ENCODE measurements at regions not wholly inside any gene's neighbourhood (a gene's known extent, or its start where the extent isn't known, plus 50 kb on each side); places are given as distances from the start of the nearest gene placed in this dataset.

DNA sequence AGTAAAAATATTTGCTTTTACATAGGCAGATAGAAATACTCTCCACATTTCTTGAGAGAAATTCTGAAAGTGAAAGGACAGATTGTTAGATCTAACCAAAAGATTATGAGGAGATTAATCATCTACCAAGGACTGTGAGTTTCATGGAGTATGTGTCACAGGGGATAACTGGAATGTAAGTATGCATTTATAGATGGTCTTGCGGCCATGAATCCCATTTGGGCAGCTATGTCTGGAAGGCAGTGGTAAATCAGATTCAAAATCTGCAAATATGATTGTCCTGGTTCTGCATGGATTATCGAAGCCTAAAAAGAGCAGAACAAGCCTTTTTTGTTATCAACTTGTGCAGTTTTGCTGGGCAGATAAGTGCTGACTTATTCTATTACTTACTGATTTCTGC is 293.8 kb downstream of the RFPL4B start:
- Histone ChIP-seq H3K79me2 (ENCODE audit: insufficient read depth, low read length) (no peaks in the 10 kb centered on the region), H4K20me1 (ENCODE audit: insufficient read depth) (no peaks in the 10 kb centered on the region), H3K27me3 (ENCODE audit: insufficient read depth, low read length) (no peaks in the 10 kb centered on the region), H3K4me1 (ENCODE audit: control insufficient read depth in 1 of 2, insufficient read depth in 2 of 2, low read length in 2 of 2) (no peaks in the 10 kb centered on the region), H3K9me3 (ENCODE audit: control insufficient read depth in 1 of 2, insufficient read depth in 1 of 2, low read depth in 1 of 2, low read length in 2 of 2) (no peaks in the 10 kb centered on the region), H3K9me2 (ENCODE audit: insufficient read depth) (no peaks in the 10 kb centered on the region), H3K36me3 (ENCODE audit: control insufficient read depth in 1 of 2, insufficient read depth in 2 of 2, low read length in 2 of 2) (no peaks in the 10 kb centered on the region), H3K4me2 (ENCODE audit: low read length) (no peak overlapping the region), H3K9ac (ENCODE audit: low read length) (no peak overlapping the region), H3K27ac (ENCODE audit: low read depth, low read length) (no peak overlapping the region), H2AFZ (ENCODE audit: low read depth, low read length, poor library complexity, severe bottlenecking) (peak overlapping the region; percentile 70), H3K4me3 (replicated peaks in 1 of 2; ENCODE audit: low read depth in 1 of 2, low read length in 2 of 2) (no peak overlapping the region)
- DNase-seq (ENCODE audit: low read depth, low spot score) (no peak), ATAC-seq (no peak)
- ChIA-PET CTCF (no interaction called here), RAD21 (ENCODE audit: low non-redundant PET in 1 of 2, low total read pairs in 2 of 2, uncharacterized antibody in 2 of 2, unreplicated experiment in 2 of 2) (no interaction called here), POLR2A (no interaction called here)
- intact Hi-C loops (cut with micrococcal nuclease), result no loop called here
- TF ChIP-seq, protein P1, sequence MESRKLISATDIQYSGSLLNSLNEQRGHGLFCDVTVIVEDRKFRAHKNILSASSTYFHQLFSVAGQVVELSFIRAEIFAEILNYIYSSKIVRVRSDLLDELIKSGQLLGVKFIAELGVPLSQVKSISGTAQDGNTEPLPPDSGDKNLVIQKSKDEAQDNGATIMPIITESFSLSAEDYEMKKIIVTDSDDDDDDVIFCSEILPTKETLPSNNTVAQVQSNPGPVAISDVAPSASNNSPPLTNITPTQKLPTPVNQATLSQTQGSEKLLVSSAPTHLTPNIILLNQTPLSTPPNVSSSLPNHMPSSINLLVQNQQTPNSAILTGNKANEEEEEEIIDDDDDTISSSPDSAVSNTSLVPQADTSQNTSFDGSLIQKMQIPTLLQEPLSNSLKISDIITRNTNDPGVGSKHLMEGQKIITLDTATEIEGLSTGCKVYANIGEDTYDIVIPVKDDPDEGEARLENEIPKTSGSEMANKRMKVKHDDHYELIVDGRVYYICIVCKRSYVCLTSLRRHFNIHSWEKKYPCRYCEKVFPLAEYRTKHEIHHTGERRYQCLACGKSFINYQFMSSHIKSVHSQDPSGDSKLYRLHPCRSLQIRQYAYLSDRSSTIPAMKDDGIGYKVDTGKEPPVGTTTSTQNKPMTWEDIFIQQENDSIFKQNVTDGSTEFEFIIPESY (IDR thresholded peaks at IDR 0.05; ENCODE audit: extremely low read depth, insufficient replicate concordance, low read length), result no peak
- TF ChIP-seq JUND (IDR thresholded peaks at IDR 0.05), result no peak
- TF ChIP-seq, protein P2, sequence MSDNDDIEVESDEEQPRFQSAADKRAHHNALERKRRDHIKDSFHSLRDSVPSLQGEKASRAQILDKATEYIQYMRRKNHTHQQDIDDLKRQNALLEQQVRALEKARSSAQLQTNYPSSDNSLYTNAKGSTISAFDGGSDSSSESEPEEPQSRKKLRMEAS (IDR thresholded peaks at IDR 0.05), result no peak
- TF ChIP-seq, protein P3, sequence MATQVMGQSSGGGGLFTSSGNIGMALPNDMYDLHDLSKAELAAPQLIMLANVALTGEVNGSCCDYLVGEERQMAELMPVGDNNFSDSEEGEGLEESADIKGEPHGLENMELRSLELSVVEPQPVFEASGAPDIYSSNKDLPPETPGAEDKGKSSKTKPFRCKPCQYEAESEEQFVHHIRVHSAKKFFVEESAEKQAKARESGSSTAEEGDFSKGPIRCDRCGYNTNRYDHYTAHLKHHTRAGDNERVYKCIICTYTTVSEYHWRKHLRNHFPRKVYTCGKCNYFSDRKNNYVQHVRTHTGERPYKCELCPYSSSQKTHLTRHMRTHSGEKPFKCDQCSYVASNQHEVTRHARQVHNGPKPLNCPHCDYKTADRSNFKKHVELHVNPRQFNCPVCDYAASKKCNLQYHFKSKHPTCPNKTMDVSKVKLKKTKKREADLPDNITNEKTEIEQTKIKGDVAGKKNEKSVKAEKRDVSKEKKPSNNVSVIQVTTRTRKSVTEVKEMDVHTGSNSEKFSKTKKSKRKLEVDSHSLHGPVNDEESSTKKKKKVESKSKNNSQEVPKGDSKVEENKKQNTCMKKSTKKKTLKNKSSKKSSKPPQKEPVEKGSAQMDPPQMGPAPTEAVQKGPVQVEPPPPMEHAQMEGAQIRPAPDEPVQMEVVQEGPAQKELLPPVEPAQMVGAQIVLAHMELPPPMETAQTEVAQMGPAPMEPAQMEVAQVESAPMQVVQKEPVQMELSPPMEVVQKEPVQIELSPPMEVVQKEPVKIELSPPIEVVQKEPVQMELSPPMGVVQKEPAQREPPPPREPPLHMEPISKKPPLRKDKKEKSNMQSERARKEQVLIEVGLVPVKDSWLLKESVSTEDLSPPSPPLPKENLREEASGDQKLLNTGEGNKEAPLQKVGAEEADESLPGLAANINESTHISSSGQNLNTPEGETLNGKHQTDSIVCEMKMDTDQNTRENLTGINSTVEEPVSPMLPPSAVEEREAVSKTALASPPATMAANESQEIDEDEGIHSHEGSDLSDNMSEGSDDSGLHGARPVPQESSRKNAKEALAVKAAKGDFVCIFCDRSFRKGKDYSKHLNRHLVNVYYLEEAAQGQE (IDR thresholded peaks at IDR 0.05; ENCODE audit: low read depth), result no peak
- TF ChIP-seq YY1 (IDR thresholded peaks at IDR 0.05; ENCODE audit: extremely low read depth, insufficient replicate concordance, low read depth, low read length), result no peak
- TF ChIP-seq TCF7L2 (IDR thresholded peaks at IDR 0.05; ENCODE audit: borderline replicate concordance, extremely low read depth, insufficient read depth, insufficient read length), result no peak
- TF ChIP-seq EZH2 (IDR thresholded peaks at IDR 0.05), result no peak
- no peak for TF ChIP-seq SRF (IDR thresholded peaks at IDR 0.05; ENCODE audit: low read depth)
- TF ChIP-seq ELF1 (IDR thresholded peaks at IDR 0.05; ENCODE audit: borderline replicate concordance, low read depth), result no peak
- TF ChIP-seq ZFX (IDR thresholded peaks at IDR 0.05), result no peak
- no peak for TF ChIP-seq EZH2phosphoT487 (IDR thresholded peaks at IDR 0.05; ENCODE audit: borderline replicate concordance)
- no peak for TF ChIP-seq EGR1 (IDR thresholded peaks at IDR 0.05; ENCODE audit: low read depth)
- TF ChIP-seq SP1 (IDR thresholded peaks at IDR 0.05; ENCODE audit: low read depth), result no peak
- no peak for TF ChIP-seq POLR2A (IDR thresholded peaks at IDR 0.05; ENCODE audit: borderline replicate concordance, extremely low read depth, insufficient read depth, insufficient read length)
- no TSS peak for BruUV-seq (replicated peaks)
